ENCODE measurements at regions not wholly inside any gene's neighbourhood (a gene's known extent, or its start where the extent isn't known, plus 50 kb on each side); places are given as distances from the start of the nearest gene placed in this dataset.
A peak's percentile ranks its signal among the peaks of the same experiment; 100 is the strongest.

DNA sequence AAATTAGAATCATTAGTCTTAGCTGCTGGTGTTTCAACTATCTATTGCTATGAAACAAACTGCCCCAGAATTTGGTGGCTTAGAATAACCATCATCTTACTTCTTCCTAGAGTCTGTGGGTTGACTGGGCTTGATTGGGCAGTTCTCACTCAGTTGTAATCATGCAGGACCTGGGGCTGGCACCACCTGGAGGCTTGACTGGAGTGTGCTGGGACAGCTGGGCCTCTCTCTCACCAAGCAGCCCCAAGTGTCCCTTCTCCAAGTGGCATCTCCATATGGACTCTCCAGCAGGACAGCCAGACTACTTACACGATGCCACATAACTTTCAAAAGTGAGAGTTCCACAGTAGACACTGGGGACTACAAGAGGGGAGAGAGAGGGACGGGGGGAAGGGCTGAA is 140.3 kb upstream of the ATP1B1 start:
- TF ChIP-seq ZNF572 (CRISPR knock-in tag; IDR thresholded peaks at IDR 0.05) (no peak), SRSF1 (optimal IDR thresholded peaks at IDR 0.05; ENCODE audit: low read depth, low read length) (no peak), CBX5 (CRISPR knock-in tag; IDR thresholded peaks at IDR 0.05; ENCODE audit: borderline replicate concordance) (no peak), ZNF121 (CRISPR knock-in tag; IDR thresholded peaks at IDR 0.05) (no peak), EHMT2 (IDR thresholded peaks at IDR 0.05; ENCODE audit: borderline replicate concordance, low read depth, low read length) (no peak), JUN (CRISPR knock-in tag; IDR thresholded peaks at IDR 0.05) (no peak), ZNF274 (CRISPR knock-in tag; IDR thresholded peaks at IDR 0.05) (no peak), ZSCAN30 (CRISPR knock-in tag; IDR thresholded peaks at IDR 0.05) (no peak)
- TF ChIP-seq, protein P1, sequence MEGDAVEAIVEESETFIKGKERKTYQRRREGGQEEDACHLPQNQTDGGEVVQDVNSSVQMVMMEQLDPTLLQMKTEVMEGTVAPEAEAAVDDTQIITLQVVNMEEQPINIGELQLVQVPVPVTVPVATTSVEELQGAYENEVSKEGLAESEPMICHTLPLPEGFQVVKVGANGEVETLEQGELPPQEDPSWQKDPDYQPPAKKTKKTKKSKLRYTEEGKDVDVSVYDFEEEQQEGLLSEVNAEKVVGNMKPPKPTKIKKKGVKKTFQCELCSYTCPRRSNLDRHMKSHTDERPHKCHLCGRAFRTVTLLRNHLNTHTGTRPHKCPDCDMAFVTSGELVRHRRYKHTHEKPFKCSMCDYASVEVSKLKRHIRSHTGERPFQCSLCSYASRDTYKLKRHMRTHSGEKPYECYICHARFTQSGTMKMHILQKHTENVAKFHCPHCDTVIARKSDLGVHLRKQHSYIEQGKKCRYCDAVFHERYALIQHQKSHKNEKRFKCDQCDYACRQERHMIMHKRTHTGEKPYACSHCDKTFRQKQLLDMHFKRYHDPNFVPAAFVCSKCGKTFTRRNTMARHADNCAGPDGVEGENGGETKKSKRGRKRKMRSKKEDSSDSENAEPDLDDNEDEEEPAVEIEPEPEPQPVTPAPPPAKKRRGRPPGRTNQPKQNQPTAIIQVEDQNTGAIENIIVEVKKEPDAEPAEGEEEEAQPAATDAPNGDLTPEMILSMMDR (CRISPR knock-in tag; IDR thresholded peaks at IDR 0.05) = 0 out of 2 replicates have a peak, but pooled peaks have one; percentile 14
- TF ChIP-seq, protein P2, sequence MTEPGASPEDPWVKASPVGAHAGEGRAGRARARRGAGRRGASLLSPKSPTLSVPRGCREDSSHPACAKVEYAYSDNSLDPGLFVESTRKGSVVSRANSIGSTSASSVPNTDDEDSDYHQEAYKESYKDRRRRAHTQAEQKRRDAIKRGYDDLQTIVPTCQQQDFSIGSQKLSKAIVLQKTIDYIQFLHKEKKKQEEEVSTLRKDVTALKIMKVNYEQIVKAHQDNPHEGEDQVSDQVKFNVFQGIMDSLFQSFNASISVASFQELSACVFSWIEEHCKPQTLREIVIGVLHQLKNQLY (CRISPR knock-in tag; IDR thresholded peaks at IDR 0.05) = no peak
- TF ChIP-seq, protein P3, sequence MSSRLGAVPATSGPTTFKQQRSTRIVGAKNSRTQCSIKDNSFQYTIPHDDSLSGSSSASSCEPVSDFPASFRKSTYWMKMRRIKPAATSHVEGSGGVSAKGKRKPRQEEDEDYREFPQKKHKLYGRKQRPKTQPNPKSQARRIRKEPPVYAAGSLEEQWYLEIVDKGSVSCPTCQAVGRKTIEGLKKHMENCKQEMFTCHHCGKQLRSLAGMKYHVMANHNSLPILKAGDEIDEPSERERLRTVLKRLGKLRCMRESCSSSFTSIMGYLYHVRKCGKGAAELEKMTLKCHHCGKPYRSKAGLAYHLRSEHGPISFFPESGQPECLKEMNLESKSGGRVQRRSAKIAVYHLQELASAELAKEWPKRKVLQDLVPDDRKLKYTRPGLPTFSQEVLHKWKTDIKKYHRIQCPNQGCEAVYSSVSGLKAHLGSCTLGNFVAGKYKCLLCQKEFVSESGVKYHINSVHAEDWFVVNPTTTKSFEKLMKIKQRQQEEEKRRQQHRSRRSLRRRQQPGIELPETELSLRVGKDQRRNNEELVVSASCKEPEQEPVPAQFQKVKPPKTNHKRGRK (CRISPR knock-in tag; IDR thresholded peaks at IDR 0.05) = no peak
